ENCODE measurements at regions not wholly inside any gene's neighbourhood (a gene's known extent, or its start where the extent isn't known, plus 50 kb on each side); places are given as distances from the start of the nearest gene placed in this dataset.
"Not testable (repeated sequence)": the region's sequence is repeated elsewhere in the genome, so short reads cannot be mapped to it uniquely, and the experiment has no call there.

- peaks cover 3% of the 10 kb centered on the region for H3K27me3 Mint-ChIP-seq (ENCODE audit: low read depth)
- no peak overlapping the region for H3K27ac Mint-ChIP-seq
- H3K36me3 Mint-ChIP-seq (ENCODE audit: low read depth), result no peaks in the 10 kb centered on the region
- peaks cover 8% of the 10 kb centered on the region for H3K9me3 Mint-ChIP-seq
- peaks cover 3% of the 10 kb centered on the region for H3K4me1 Mint-ChIP-seq (ENCODE audit: low read depth)
- H3K4me3 Mint-ChIP-seq, result no peak overlapping the region
- DNase-seq (ENCODE audit: low spot score), result no peak
Measured at GRCh38 chr1:232340446-232340845, 289.5 kb downstream of the SIPA1L2 start.

- peaks cover 3% of the 10 kb centered on the region for H3K27me3 Mint-ChIP-seq (ENCODE audit: low read depth)
- H3K27ac Mint-ChIP-seq, result no peak overlapping the region
- DNase-seq (ENCODE audit: low spot score), result no peak
- peaks cover 6% of the 10 kb centered on the region for H3K4me1 Mint-ChIP-seq (ENCODE audit: low read depth)
- no peak overlapping the region for H3K4me3 Mint-ChIP-seq
- no peaks in the 10 kb centered on the region for H3K9me3 Mint-ChIP-seq
- no peaks in the 10 kb centered on the region for H3K36me3 Mint-ChIP-seq (ENCODE audit: low read depth)
Measured at GRCh38 chr1:232339073-232339472, 290.9 kb downstream of the SIPA1L2 start.

GRCh38 chr1:232335741-232336293 is 294.1 kb downstream of the SIPA1L2 start:
- no peak for DNase-seq (ENCODE audit: low spot score)
- Mint-ChIP-seq H3K27me3 (ENCODE audit: low read depth) (peaks cover 3% of the 10 kb centered on the region), H3K36me3 (ENCODE audit: low read depth) (no peaks in the 10 kb centered on the region), H3K9me3 (no peaks in the 10 kb centered on the region), H3K4me1 (ENCODE audit: low read depth) (peaks cover 6% of the 10 kb centered on the region), H3K27ac (no peak overlapping the region), H3K4me3 (no peak overlapping the region)

GRCh38 chr1:232335261-232335660 is 294.7 kb downstream of the SIPA1L2 start:
- peaks cover 3% of the 10 kb centered on the region for H3K27me3 Mint-ChIP-seq (ENCODE audit: low read depth)
- H3K27ac Mint-ChIP-seq, result no peak overlapping the region
- no peak overlapping the region for H3K4me3 Mint-ChIP-seq
- no peaks in the 10 kb centered on the region for H3K36me3 Mint-ChIP-seq (ENCODE audit: low read depth)
- no peaks in the 10 kb centered on the region for H3K9me3 Mint-ChIP-seq
- no peak for DNase-seq (ENCODE audit: low spot score)
- H3K4me1 Mint-ChIP-seq (ENCODE audit: low read depth), result peaks cover 6% of the 10 kb centered on the region

GRCh38 chr1:232334811-232335210 is 295.1 kb downstream of the SIPA1L2 start:
- Mint-ChIP-seq H3K27me3 (ENCODE audit: low read depth) (peaks cover 3% of the 10 kb centered on the region), H3K27ac (no peak overlapping the region), H3K9me3 (no peaks in the 10 kb centered on the region), H3K36me3 (ENCODE audit: low read depth) (no peaks in the 10 kb centered on the region), H3K4me1 (ENCODE audit: low read depth) (peaks cover 6% of the 10 kb centered on the region), H3K4me3 (no peak overlapping the region)
- DNase-seq (ENCODE audit: low spot score), result no peak

GRCh38 chr1:232334246-232334645 is 295.7 kb downstream of the SIPA1L2 start:
- H3K27ac Mint-ChIP-seq, result no peak overlapping the region
- H3K9me3 Mint-ChIP-seq, result no peaks in the 10 kb centered on the region
- H3K4me3 Mint-ChIP-seq, result no peak overlapping the region
- H3K27me3 Mint-ChIP-seq (ENCODE audit: low read depth), result peaks cover 2% of the 10 kb centered on the region
- DNase-seq (ENCODE audit: low spot score), result no peak
- peaks cover 6% of the 10 kb centered on the region for H3K4me1 Mint-ChIP-seq (ENCODE audit: low read depth)
- no peaks in the 10 kb centered on the region for H3K36me3 Mint-ChIP-seq (ENCODE audit: low read depth)

- Mint-ChIP-seq H3K4me3 (no peak overlapping the region), H3K27me3 (ENCODE audit: low read depth) (no peaks in the 10 kb centered on the region), H3K27ac (no peak overlapping the region), H3K4me1 (ENCODE audit: low read depth) (peaks cover 6% of the 10 kb centered on the region), H3K36me3 (ENCODE audit: low read depth) (no peaks in the 10 kb centered on the region), H3K9me3 (no peaks in the 10 kb centered on the region)
- DNase-seq (ENCODE audit: low spot score), result no peak
Measured at GRCh38 chr1:232333419-232333767, 296.5 kb downstream of the SIPA1L2 start.

- H3K4me1 Mint-ChIP-seq (ENCODE audit: low read depth); H3K36me3 Mint-ChIP-seq (ENCODE audit: low read depth); H3K4me3 Mint-ChIP-seq; H3K27ac Mint-ChIP-seq; H3K9me3 Mint-ChIP-seq; DNase-seq (ENCODE audit: low spot score); H3K27me3 Mint-ChIP-seq (ENCODE audit: low read depth): not testable (repeated sequence)
Measured at GRCh38 chr1:232332710-232333418, 297.1 kb downstream of the SIPA1L2 start.

GRCh38 chr1:232329103-232329813 is 300.7 kb downstream of the SIPA1L2 start:
- Mint-ChIP-seq H3K4me1 (ENCODE audit: low read depth) (no peaks in the 10 kb centered on the region), H3K36me3 (ENCODE audit: low read depth) (no peaks in the 10 kb centered on the region), H3K9me3 (no peaks in the 10 kb centered on the region), H3K27ac (no peak overlapping the region), H3K4me3 (no peak overlapping the region), H3K27me3 (ENCODE audit: low read depth) (peaks cover 2% of the 10 kb centered on the region)
- no peak for DNase-seq (ENCODE audit: low spot score)

GRCh38 chr1:232328486-232329102 is 301.3 kb downstream of the SIPA1L2 start:
- Mint-ChIP-seq H3K27ac (no peak overlapping the region), H3K27me3 (ENCODE audit: low read depth) (peaks cover 2% of the 10 kb centered on the region), H3K9me3 (no peaks in the 10 kb centered on the region), H3K4me1 (ENCODE audit: low read depth) (no peaks in the 10 kb centered on the region), H3K4me3 (no peak overlapping the region), H3K36me3 (ENCODE audit: low read depth) (no peaks in the 10 kb centered on the region)
- DNase-seq (ENCODE audit: low spot score), result no peak

GRCh38 chr1:232327899-232328298 is 302.0 kb downstream of the SIPA1L2 start:
- no peaks in the 10 kb centered on the region for H3K9me3 Mint-ChIP-seq
- H3K4me1 Mint-ChIP-seq (ENCODE audit: low read depth), result no peaks in the 10 kb centered on the region
- H3K27ac Mint-ChIP-seq, result no peak overlapping the region
- no peaks in the 10 kb centered on the region for H3K36me3 Mint-ChIP-seq (ENCODE audit: low read depth)
- H3K4me3 Mint-ChIP-seq, result no peak overlapping the region
- DNase-seq (ENCODE audit: low spot score), result no peak
- H3K27me3 Mint-ChIP-seq (ENCODE audit: low read depth), result peaks cover 2% of the 10 kb centered on the region

- Mint-ChIP-seq H3K4me3 (no peak overlapping the region), H3K36me3 (ENCODE audit: low read depth) (no peaks in the 10 kb centered on the region), H3K4me1 (ENCODE audit: low read depth) (no peaks in the 10 kb centered on the region), H3K27me3 (ENCODE audit: low read depth) (peaks cover 2% of the 10 kb centered on the region), H3K9me3 (no peaks in the 10 kb centered on the region), H3K27ac (no peak overlapping the region)
- DNase-seq (ENCODE audit: low spot score), result no peak
Measured at GRCh38 chr1:232327269-232327668, 302.7 kb downstream of the SIPA1L2 start.

GRCh38 chr1:232322162-232322734 is 307.7 kb downstream of the SIPA1L2 start:
- Mint-ChIP-seq H3K36me3 (ENCODE audit: low read depth) (no peaks in the 10 kb centered on the region), H3K27ac (no peak overlapping the region), H3K9me3 (no peaks in the 10 kb centered on the region), H3K27me3 (ENCODE audit: low read depth) (peaks cover 2% of the 10 kb centered on the region), H3K4me3 (no peak overlapping the region), H3K4me1 (ENCODE audit: low read depth) (no peaks in the 10 kb centered on the region)
- no peak for DNase-seq (ENCODE audit: low spot score)

Measured in T-helper 2 cell treated with Interferon-gamma antibody and Interleukin-4, amounts not matched to agents 5 μg/mL and 100 μg/mL, for 36 hours (primary cell).